ENCODE measurements at regions not wholly inside any gene's neighbourhood (a gene's known extent, or its start where the extent isn't known, plus 50 kb on each side); places are given as distances from the start of the nearest gene placed in this dataset.
A peak's percentile ranks its signal among the peaks of the same experiment; 100 is the strongest.

DNA sequence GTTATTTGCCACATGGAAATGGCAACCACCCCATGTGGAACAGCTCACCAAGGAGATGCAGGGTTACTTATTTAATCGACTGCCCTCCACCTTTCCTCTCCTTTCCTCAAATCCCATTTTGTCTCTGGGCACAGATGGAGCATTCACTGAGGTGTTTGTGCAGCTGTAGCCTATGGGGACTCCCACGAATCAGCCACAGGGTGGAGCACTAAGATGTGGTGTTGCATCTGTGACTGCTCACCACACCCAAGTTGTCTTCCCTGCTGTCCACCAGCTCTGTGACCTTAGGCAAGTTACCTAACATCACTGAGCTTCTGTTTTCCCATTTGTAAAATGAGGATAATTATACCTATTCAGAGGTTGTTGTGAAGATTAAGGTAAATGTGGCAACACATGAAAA, 252.4 kb upstream of the CPEB2 start:
- no peaks in the 10 kb centered on the region for H3K79me2 ChIP-seq (ENCODE audit: insufficient read depth)
- 13% methylated on average over 2 of the region's 2 CpGs for WGBS (ENCODE audit: low lambda C conversion rate)
- H3K27ac ChIP-seq (ENCODE audit: low read depth in 2 of 2, low read length in 1 of 2), result no peak overlapping the region
- POLR2A ChIA-PET, result no interaction called here
- no peak overlapping the region for H3K4me3 ChIP-seq (ENCODE audit: low read depth in 2 of 2, low read length in 1 of 2)
- no peaks in the 10 kb centered on the region for H3K27me3 ChIP-seq (ENCODE audit: insufficient read depth)
- no peaks in the 10 kb centered on the region for H3K9me2 ChIP-seq
- CTCF ChIA-PET, result interaction anchor here (0.8 kb wide), 1 partner anchor 410 kb away, joined by 3 read pairs; no protein-coding TSS in a partner anchor
- H3K9ac ChIP-seq, result no peak overlapping the region
- no peak overlapping the region for H2AFZ ChIP-seq (ENCODE audit: low read depth)
- DNase-seq, result peak; percentile 8
- no peak overlapping the region for H3K4me2 ChIP-seq
- H3F3A ChIP-seq (replicated peaks; ENCODE audit: insufficient read depth), result no peaks in the 10 kb centered on the region
- H3K9me3 ChIP-seq, result no peaks in the 10 kb centered on the region
- H3K4me1 ChIP-seq (ENCODE audit: control insufficient read depth in 1 of 2, insufficient read depth in 2 of 2, low read depth in 1 of 2, low read length in 1 of 2), result peaks cover 0 to under 1% of the 10 kb centered on the region in 2 experiments; a peak in 1 of 4 replicates
- H4K20me1 ChIP-seq (ENCODE audit: insufficient read depth), result no peaks in the 10 kb centered on the region
- no peaks in the 10 kb centered on the region for H3K36me3 ChIP-seq (replicated peaks in 1 of 2; ENCODE audit: control insufficient read depth in 1 of 2, insufficient read depth in 2 of 2, low read length in 1 of 2)
- TF ChIP-seq NRF1 (IDR thresholded peaks at IDR 0.05; ENCODE audit: low read depth, low read length), result no peak
- TF ChIP-seq, protein P1, sequence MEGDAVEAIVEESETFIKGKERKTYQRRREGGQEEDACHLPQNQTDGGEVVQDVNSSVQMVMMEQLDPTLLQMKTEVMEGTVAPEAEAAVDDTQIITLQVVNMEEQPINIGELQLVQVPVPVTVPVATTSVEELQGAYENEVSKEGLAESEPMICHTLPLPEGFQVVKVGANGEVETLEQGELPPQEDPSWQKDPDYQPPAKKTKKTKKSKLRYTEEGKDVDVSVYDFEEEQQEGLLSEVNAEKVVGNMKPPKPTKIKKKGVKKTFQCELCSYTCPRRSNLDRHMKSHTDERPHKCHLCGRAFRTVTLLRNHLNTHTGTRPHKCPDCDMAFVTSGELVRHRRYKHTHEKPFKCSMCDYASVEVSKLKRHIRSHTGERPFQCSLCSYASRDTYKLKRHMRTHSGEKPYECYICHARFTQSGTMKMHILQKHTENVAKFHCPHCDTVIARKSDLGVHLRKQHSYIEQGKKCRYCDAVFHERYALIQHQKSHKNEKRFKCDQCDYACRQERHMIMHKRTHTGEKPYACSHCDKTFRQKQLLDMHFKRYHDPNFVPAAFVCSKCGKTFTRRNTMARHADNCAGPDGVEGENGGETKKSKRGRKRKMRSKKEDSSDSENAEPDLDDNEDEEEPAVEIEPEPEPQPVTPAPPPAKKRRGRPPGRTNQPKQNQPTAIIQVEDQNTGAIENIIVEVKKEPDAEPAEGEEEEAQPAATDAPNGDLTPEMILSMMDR (IDR thresholded peaks at IDR 0.05), result peak; percentile 40
- TF ChIP-seq GABPA (IDR thresholded peaks at IDR 0.05; ENCODE audit: low read depth), result no peak
- TF ChIP-seq RAD21 (IDR thresholded peaks at IDR 0.05; ENCODE audit: low read length), result peak; percentile 58
- TF ChIP-seq SMC3 (IDR thresholded peaks at IDR 0.05; ENCODE audit: low read depth, low read length), result peak; percentile 23; the same call in 1 of the 2 replicates

- no peaks in the 10 kb centered on the region for H3K9me3 ChIP-seq
- no peak overlapping the region for H3K4me3 ChIP-seq (ENCODE audit: low read depth in 2 of 2, low read length in 1 of 2)
- CTCF ChIA-PET, result no interaction called here
- no peaks in the 10 kb centered on the region for H3K9me2 ChIP-seq
- no peak for DNase-seq
- H2AFZ ChIP-seq (ENCODE audit: low read depth), result no peak overlapping the region
- no peaks in the 10 kb centered on the region for H3K27me3 ChIP-seq (ENCODE audit: insufficient read depth)
- POLR2A ChIA-PET, result no interaction called here
- WGBS (ENCODE audit: low lambda C conversion rate), result 31% methylated on average over 6 of the region's 6 CpGs
- TF ChIP-seq FOXM1 (IDR thresholded peaks at IDR 0.05; ENCODE audit: low read depth) (no peak), NRF1 (IDR thresholded peaks at IDR 0.05; ENCODE audit: low read depth, low read length) (no peak), EZH2phosphoT487 (IDR thresholded peaks at IDR 0.05; ENCODE audit: borderline replicate concordance, low read depth) (no peak), RAD21 (IDR thresholded peaks at IDR 0.05; ENCODE audit: low read length) (no peak), RCOR1 (IDR thresholded peaks at IDR 0.05; ENCODE audit: low read length) (no peak), TAF1 (IDR thresholded peaks at IDR 0.05; ENCODE audit: borderline replicate concordance, low read depth, low read length) (no peak), PBX3 (IDR thresholded peaks at IDR 0.05) (no peak)
- TF ChIP-seq, protein P2, sequence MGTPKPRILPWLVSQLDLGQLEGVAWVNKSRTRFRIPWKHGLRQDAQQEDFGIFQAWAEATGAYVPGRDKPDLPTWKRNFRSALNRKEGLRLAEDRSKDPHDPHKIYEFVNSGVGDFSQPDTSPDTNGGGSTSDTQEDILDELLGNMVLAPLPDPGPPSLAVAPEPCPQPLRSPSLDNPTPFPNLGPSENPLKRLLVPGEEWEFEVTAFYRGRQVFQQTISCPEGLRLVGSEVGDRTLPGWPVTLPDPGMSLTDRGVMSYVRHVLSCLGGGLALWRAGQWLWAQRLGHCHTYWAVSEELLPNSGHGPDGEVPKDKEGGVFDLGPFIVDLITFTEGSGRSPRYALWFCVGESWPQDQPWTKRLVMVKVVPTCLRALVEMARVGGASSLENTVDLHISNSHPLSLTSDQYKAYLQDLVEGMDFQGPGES (IDR thresholded peaks at IDR 0.05; ENCODE audit: low read depth, low read length), result no peak
- H3K4me2 ChIP-seq, result no peak overlapping the region
- H3K27ac ChIP-seq (ENCODE audit: low read depth in 2 of 2, low read length in 1 of 2), result no peak overlapping the region
- H3F3A ChIP-seq (replicated peaks; ENCODE audit: insufficient read depth), result no peaks in the 10 kb centered on the region
- H3K4me1 ChIP-seq (ENCODE audit: control insufficient read depth in 1 of 2, insufficient read depth in 2 of 2, low read depth in 1 of 2, low read length in 1 of 2), result no peaks in the 10 kb centered on the region
- no peak overlapping the region for H3K9ac ChIP-seq
- no peaks in the 10 kb centered on the region for H3K36me3 ChIP-seq (replicated peaks in 1 of 2; ENCODE audit: control insufficient read depth in 1 of 2, insufficient read depth in 2 of 2, low read length in 1 of 2)
- no peaks in the 10 kb centered on the region for H3K79me2 ChIP-seq (ENCODE audit: insufficient read depth)
- no peaks in the 10 kb centered on the region for H4K20me1 ChIP-seq (ENCODE audit: insufficient read depth)
Measured at GRCh38 chr4:14752341-14753046, 249.8 kb upstream of the CPEB2 start.

Data from SK-N-SH (cell line).